Stimulated activated CD8-positive, alpha-beta memory T cell treated with anti-CD3 and anti-CD28 coated beads, Interleukin-7, amount 100 ng/mL, for 4 hours (primary cell): ENCODE measurements at regions not wholly inside any gene's neighbourhood (a gene's known extent, or its start where the extent isn't known, plus 50 kb on each side); places are given as distances from the start of the nearest gene placed in this dataset.
A peak's percentile ranks its signal among the peaks of the same experiment; 100 is the strongest.

ENCODE experiments used
- DNase-seq, 2 donors: peaks; one replicate each; pipeline ENCODE4 v3.0.0-alpha.2; 2020; ENCODE audit warnings: low read depth in 2 of 2

DNA sequence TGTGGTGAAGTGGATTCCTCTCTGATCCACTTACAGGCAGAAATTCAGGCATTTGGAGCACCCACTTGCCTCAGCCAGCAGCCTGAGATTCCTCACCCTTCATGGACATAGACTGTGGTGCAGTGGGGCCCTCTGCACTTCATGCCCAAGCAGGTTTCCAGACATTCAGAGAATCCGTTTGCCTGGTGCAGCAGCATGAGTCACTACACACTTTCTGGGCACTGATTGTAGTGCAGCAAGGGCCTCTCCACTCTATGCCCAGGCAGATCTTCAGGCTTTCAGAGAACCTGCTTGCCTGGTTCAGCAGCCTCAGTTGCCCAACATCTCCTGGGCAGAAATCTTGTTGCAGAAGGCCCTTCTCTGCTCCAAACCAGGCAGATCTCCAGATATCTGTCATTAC, 920.9 kb downstream of the SLITRK5 start:
- no peak for DNase-seq

- no peak for DNase-seq
Measured at GRCh38 chr13:88601949-88602348, 930.8 kb downstream of the SLITRK5 start.

DNA sequence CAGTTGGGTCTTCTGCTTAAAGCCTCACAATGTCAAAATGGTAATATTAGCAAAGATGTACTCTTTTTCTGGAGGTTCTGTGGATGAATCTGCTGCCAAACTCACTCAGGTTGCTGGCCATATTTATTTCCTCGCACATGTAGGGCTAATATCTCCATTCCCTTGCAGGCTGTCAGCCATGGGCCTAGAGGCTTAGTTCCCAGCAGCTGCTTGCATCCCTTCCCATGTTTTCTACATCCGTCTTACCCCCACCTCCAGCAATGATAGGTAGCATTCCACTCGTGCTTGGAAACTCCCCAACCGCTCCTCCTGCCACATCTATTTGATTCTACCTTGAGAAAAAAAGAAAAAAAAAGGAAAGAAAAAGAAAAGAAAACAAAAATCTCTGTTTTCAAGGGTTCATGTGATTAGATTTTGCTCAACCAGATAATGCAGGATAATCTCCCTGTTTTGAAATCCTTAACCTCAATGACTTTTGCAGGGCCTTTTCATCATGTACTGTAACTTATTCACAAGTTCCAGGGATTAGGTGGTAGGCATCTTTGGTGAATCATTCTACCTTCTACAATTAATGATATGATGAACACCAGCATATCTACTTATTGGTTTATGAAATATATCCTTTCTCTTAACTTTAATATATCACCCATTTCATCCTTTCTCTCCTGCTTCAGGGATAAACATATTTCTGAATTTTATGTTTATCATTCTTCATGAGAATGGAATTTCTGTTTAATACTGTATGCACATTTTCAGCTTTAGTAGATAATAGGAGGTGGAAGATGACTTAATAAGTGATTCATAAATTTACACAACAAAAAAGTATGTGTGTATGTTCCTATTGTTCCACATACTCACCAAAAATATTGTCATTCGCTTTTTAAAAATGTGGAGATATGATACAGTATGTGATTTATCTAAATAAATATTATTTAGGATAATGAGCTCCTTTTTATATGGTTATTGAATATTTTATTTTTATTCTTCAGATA, 931.9 kb downstream of the SLITRK5 start:
- no peak for DNase-seq

DNA sequence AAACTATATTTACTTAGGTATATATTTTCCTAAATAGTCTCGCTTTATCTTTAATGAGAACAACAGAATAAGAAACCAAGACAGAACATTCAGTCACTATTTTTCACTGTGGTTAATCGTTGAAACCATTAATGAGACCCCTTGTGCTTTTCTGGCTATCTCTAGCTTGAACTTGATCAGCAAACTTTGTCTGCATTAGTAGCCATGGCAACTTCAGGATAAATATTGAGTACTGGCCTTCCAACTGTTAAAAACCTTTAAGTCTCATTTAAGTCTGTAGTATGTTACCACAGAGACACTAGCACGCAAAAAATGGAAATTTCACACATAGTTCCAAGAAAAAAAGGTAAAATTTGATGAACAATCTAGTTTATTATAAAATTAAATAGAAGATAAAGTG, 946.0 kb downstream of the SLITRK5 start:
- DNase-seq: no peak

DNA sequence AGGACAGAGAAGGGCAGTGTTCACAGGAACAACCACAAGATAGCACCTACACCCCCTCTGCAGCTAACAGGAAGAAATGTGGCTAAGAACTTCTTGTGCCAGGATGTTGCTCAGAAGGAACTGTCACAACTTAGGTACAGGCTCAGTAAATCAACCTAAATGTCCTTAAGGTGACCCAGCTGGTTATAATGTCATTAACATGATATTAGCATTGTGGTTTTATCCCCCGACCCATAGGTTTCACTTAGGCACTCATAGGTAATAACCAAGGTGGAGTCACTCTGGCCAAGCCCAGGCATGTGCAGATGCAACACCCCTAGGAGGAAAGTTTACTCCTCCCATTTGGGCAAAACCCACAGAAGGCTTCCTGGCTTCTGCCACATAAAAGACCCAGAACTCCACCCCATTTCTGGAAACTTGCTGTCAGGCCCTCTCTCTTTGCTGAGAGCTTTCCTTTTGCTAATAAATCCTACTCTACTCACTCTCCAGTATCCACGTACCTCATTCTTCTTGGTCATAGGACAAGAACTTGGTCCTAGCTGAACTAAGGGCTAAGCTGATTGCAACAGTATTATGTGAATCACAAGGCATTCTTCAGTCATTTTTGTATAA, 951.3 kb downstream of the SLITRK5 start:
- DNase-seq: peak; percentile 13 to 16

DNA sequence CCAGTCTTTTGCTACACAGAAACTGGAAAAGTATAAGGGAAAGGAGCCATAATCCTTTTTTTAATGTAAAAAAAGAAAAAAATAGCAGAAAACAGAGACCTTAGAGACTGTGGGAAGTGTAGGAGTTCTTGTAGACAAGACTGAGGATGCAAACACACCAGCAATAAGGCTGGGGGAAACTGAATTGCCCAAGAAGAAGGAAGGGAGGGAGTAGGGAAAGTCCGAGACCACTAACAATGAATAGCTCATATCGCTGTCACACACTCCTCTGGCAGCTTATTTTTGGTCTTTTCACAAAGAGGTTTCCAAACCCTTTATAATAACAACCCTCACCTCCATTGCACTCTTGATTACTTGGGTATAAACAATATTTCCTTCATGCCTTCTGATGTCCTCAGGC, 952.0 kb downstream of the SLITRK5 start:
- DNase-seq: no peak

- DNase-seq: no peak
Measured at GRCh38 chr13:88627071-88627470, 955.9 kb downstream of the SLITRK5 start.

- no peak for DNase-seq
Measured at GRCh38 chr13:88628882-88629281, 957.7 kb downstream of the SLITRK5 start.

DNA sequence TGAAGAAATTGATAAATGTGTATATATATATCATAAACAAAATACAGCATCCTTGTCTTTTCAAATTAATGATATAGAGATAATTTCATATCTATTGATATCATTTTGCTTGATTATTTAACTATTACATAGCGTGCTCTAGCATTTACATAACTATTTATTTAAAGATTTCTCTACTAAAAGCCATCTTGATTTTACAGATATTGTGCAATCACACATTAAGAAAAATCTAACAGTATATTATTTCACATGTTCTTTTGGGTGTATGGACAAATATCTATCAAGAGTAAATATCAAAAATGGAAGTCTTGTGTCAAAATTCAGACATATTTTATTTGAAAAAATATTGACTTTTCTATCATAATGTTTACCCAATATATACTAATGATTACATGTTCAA, 966.8 kb downstream of the SLITRK5 start:
- no peak for DNase-seq

DNA sequence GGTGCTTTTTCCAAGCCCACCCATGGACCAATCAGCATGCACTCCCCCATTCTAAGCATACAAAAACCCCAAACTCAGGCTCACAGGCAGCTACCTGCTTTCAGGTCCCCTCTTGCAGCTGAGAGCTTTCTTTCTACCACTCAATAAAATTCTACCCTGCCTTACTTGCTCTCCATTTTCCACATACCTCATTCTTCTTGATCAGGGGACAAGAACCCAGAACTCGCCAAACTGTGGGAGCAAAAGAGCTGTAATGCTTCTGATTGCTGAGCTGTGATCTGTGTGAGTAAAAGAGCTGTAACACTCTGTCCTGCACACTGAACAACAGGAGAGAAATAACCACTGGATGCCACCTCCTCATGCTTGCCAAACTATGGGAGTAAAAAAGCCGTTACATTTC, 972.1 kb downstream of the SLITRK5 start:
- DNase-seq: no peak

GRCh38 chr13:88648598-88649373, 977.6 kb downstream of the SLITRK5 start:
- DNase-seq: no peak

DNA sequence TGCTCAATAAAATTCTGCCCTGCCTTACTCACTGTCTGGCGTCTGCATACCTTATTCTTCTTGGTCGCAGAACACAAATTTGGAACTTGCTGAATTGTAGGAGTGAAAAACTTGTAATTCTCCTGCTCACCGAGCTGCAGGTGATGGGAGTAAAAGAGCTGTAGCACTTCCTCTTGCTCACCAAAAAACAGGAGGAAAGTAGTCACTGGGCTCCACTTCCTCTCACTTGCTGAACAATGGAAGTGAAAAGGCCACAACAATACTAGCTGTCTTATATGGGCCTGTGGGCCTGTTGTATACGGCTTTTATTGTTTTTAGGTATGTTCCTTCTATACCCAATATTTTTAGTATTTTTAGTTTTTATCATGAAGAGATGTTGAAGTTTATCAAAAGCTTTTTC, 978.7 kb downstream of the SLITRK5 start:
- no peak for DNase-seq

DNA sequence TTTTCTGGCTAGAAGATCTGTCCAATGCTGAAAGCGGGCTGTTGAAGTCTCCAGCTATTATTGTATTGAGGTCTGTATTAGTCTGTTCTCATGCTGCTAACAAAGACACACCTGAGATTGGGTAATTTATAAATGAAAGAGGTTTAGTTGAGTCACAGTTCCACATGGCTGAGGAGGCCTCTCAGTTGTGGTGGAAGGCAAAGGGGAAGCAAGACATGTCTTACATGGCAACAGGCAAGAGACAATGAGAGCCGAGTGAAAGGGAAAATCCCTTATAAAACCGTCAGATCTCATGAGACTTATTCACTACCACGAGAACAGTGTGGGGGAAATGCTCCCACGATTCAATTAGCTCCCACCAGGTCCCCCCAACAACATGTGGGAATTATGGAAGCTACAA, 980.4 kb downstream of the SLITRK5 start:
- no peak for DNase-seq

DNA sequence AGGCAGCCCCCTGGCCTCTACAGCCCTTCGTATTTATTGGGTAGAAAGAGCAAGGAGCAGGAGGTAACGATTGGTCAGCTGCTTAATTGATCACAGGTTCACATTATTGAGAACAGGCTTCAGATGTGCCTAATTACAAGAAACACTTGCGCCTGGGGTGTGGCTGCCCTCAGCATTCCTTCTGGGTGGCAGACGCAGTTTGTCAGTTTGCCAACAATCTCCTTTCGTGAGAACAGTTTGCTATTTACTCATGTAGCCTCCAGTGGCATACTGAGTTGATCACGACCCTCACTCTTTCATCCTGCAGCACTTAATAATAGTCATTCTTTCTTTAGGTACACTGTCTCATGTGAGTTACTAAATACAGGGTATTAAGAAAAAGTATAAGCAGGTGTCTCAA, 985.6 kb downstream of the SLITRK5 start:
- no peak for DNase-seq

DNA sequence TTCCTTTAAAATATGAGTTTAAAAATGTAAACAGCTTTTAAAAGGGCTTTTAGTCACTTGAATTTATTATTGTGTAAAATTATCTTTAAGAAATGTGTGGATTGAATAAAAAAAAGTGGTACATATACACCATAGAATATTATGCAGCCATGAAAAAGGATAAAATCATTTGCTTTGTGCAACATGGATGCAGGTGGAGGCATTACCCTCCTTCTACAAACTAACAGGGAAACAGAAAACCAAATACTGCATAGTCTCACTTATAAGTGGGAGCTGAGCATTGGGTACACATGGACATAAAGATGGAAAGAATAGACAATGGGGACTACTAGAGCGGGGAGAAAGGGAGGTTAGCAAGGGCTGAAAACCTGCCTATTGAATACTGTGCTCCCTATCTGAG, 999.3 kb downstream of the SLITRK5 start:
- no peak for DNase-seq

DNA sequence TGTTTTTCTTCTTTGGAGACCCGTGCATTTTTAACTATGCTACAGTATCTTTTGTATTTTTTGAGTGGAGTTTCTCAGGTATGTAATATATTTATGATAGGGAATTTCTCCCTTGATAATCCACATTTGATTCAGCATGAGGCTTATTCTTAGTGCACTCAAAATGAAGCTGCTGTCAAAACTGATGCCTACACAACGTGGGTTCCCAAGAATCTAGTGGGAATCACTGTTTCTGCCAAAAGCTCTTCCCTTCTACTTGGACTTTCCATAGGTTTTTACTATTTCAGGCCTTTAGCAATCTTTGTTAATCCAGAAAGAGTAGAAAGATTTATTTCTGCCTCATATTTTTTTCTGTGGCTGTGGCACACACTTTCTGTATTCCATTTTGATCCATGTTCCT, 1003.7 kb downstream of the SLITRK5 start:
- no peak for DNase-seq

GRCh38 chr13:88675347-88675996, 1004.3 kb downstream of the SLITRK5 start:
- no peak for DNase-seq

GRCh38 chr13:88676016-88676415, 1004.8 kb downstream of the SLITRK5 start:
- no peak for DNase-seq

DNA sequence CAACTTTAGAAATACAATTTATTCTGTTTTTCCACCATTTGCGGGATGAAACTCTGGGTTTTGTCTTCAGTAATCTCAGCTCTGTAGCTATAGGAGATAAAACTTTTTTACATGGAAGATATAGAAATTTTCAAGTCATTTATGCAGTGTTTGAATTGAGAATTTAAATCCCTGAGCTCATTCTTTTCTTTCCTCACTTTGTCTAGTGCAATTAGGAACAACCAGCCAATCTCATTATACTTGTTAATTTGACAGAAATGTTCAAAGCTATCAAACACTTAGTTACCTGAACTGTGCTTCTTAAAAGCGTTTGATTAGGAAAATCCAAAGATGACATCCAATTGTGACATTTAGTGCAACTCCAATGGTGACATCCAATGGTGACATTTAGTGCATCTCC, 1014.3 kb downstream of the SLITRK5 start:
- DNase-seq: no peak

GRCh38 chr13:88701551-88701950, 1030.4 kb downstream of the SLITRK5 start:
- DNase-seq: no peak

- no peak for DNase-seq
Measured at GRCh38 chr13:88704600-88705275, 1033.6 kb downstream of the SLITRK5 start.
